Liver (tissue), 3 donors: ENCODE measurements at regions not wholly inside any gene's neighbourhood (a gene's known extent, or its start where the extent isn't known, plus 50 kb on each side); places are given as distances from the start of the nearest gene placed in this dataset.

Experiments
- EGR1 ChIP-seq, 2 donors: IDR thresholded peaks; 2 replicates each; pipeline ENCODE4 v1.6.1; 2016 to 2018; ENCODE audit warnings: antibody characterized with exemption in 2 of 2, low read depth in 2 of 2
- GABPA ChIP-seq, 2 donors: IDR thresholded peaks in 1 of 2; conservative IDR thresholded peaks in 1 of 2; 2 replicates each; pipeline ENCODE4 v1.6.1; 2016; ENCODE audit warnings: antibody characterized with exemption in 2 of 2, mild to moderate bottlenecking in 1 of 2, moderate library complexity in 1 of 2
- HNF4G ChIP-seq: IDR thresholded peaks from 2 replicates; pipeline ENCODE4 v1.6.1; 2016; ENCODE audit warnings: antibody characterized with exemption
- JUND ChIP-seq, 2 donors: IDR thresholded peaks; 2 replicates each; pipeline ENCODE4 v1.6.1; 2016; ENCODE audit warnings: antibody characterized with exemption in 2 of 2
- RAD21 ChIP-seq, 2 donors: IDR thresholded peaks; 2 replicates each; pipeline ENCODE4 v1.6.1; 2016; ENCODE audit warnings: antibody characterized with exemption in 2 of 2, mild to moderate bottlenecking in 2 of 2
- RXRA ChIP-seq, 2 donors: IDR thresholded peaks; 2 replicates each; pipeline ENCODE4 v1.6.1; 2017 to 2018; ENCODE audit warnings: antibody characterized with exemption in 2 of 2, mild to moderate bottlenecking in 1 of 2
- SP1 ChIP-seq: IDR thresholded peaks from 2 replicates; pipeline ENCODE4 v1.6.1; 2018; ENCODE audit warnings: antibody characterized with exemption, mild to moderate bottlenecking
- TAF1 ChIP-seq: conservative IDR thresholded peaks from 2 replicates; pipeline ENCODE4 v1.6.1; 2016; ENCODE audit warnings: antibody characterized with exemption, mild to moderate bottlenecking
- YY1 ChIP-seq: IDR thresholded peaks from 2 replicates; pipeline ENCODE4 v1.6.1; 2016; ENCODE audit warnings: antibody characterized with exemption, mild to moderate bottlenecking
- TF ChIP-seq, protein P1 (sequence below): fragments of 150-350 bp; IDR thresholded peaks from 2 replicates; pipeline ENCODE4 v1.5.1; 2017; ENCODE audit warnings: improper control_type of control experiment, low read depth, low read length; ENCODE audit not compliant: missing input control
- TF ChIP-seq, protein P2 (sequence below): IDR thresholded peaks from 2 replicates; pipeline ENCODE4 v1.6.1; 2016; ENCODE audit warnings: antibody characterized with exemption
- TF ChIP-seq, protein P3 (sequence below): IDR thresholded peaks from 2 replicates; pipeline ENCODE4 v1.6.1; 2016; ENCODE audit warnings: antibody characterized with exemption, mild to moderate bottlenecking
- TF ChIP-seq, protein P4 (sequence below): IDR thresholded peaks from 2 replicates; pipeline ENCODE4 v1.6.1; 2016; ENCODE audit warnings: antibody characterized with exemption
- TF ChIP-seq, protein P5 (sequence below): IDR thresholded peaks from 2 replicates; pipeline ENCODE4 v1.6.1; 2016; ENCODE audit warnings: antibody characterized with exemption
- donor health status: healthy.
- donor health status: healthy.

DNA sequence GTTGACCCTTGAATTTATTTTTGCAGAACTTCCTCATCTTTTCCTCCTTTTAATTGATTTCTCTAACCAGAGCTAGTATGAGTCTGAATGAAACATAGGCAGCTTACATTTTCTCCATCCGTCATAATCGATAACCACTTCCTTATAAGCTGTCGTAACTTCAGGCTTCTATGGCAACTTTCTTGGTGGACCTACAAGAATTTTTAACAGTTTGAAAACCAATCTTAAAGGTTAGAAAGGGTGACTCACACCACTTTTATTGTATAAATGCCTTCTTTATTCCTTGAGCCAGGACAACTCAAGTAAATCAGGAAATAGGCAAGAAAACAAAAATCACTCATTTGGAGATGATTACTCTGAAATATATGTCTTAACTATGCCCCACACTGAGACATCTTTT, 105.7 kb upstream of the KL start:
- TF ChIP-seq RAD21 (IDR thresholded peaks at IDR 0.05): no peak
- TF ChIP-seq, protein P1, sequence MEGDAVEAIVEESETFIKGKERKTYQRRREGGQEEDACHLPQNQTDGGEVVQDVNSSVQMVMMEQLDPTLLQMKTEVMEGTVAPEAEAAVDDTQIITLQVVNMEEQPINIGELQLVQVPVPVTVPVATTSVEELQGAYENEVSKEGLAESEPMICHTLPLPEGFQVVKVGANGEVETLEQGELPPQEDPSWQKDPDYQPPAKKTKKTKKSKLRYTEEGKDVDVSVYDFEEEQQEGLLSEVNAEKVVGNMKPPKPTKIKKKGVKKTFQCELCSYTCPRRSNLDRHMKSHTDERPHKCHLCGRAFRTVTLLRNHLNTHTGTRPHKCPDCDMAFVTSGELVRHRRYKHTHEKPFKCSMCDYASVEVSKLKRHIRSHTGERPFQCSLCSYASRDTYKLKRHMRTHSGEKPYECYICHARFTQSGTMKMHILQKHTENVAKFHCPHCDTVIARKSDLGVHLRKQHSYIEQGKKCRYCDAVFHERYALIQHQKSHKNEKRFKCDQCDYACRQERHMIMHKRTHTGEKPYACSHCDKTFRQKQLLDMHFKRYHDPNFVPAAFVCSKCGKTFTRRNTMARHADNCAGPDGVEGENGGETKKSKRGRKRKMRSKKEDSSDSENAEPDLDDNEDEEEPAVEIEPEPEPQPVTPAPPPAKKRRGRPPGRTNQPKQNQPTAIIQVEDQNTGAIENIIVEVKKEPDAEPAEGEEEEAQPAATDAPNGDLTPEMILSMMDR: no peak
- TF ChIP-seq, protein P2, sequence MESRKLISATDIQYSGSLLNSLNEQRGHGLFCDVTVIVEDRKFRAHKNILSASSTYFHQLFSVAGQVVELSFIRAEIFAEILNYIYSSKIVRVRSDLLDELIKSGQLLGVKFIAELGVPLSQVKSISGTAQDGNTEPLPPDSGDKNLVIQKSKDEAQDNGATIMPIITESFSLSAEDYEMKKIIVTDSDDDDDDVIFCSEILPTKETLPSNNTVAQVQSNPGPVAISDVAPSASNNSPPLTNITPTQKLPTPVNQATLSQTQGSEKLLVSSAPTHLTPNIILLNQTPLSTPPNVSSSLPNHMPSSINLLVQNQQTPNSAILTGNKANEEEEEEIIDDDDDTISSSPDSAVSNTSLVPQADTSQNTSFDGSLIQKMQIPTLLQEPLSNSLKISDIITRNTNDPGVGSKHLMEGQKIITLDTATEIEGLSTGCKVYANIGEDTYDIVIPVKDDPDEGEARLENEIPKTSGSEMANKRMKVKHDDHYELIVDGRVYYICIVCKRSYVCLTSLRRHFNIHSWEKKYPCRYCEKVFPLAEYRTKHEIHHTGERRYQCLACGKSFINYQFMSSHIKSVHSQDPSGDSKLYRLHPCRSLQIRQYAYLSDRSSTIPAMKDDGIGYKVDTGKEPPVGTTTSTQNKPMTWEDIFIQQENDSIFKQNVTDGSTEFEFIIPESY: no peak
- TF ChIP-seq, protein P3, sequence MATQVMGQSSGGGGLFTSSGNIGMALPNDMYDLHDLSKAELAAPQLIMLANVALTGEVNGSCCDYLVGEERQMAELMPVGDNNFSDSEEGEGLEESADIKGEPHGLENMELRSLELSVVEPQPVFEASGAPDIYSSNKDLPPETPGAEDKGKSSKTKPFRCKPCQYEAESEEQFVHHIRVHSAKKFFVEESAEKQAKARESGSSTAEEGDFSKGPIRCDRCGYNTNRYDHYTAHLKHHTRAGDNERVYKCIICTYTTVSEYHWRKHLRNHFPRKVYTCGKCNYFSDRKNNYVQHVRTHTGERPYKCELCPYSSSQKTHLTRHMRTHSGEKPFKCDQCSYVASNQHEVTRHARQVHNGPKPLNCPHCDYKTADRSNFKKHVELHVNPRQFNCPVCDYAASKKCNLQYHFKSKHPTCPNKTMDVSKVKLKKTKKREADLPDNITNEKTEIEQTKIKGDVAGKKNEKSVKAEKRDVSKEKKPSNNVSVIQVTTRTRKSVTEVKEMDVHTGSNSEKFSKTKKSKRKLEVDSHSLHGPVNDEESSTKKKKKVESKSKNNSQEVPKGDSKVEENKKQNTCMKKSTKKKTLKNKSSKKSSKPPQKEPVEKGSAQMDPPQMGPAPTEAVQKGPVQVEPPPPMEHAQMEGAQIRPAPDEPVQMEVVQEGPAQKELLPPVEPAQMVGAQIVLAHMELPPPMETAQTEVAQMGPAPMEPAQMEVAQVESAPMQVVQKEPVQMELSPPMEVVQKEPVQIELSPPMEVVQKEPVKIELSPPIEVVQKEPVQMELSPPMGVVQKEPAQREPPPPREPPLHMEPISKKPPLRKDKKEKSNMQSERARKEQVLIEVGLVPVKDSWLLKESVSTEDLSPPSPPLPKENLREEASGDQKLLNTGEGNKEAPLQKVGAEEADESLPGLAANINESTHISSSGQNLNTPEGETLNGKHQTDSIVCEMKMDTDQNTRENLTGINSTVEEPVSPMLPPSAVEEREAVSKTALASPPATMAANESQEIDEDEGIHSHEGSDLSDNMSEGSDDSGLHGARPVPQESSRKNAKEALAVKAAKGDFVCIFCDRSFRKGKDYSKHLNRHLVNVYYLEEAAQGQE: no peak
- TF ChIP-seq HNF4G: no peak
- TF ChIP-seq TAF1: no peak
- TF ChIP-seq, protein P4, sequence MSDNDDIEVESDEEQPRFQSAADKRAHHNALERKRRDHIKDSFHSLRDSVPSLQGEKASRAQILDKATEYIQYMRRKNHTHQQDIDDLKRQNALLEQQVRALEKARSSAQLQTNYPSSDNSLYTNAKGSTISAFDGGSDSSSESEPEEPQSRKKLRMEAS: no peak
- no peak for TF ChIP-seq JUND (IDR thresholded peaks at IDR 0.05)
- no peak for TF ChIP-seq RXRA (IDR thresholded peaks at IDR 0.05)
- no peak for TF ChIP-seq YY1
- TF ChIP-seq EGR1 (IDR thresholded peaks at IDR 0.05; ENCODE audit: low read depth in 2 of 2): no peak
- TF ChIP-seq, protein P5, sequence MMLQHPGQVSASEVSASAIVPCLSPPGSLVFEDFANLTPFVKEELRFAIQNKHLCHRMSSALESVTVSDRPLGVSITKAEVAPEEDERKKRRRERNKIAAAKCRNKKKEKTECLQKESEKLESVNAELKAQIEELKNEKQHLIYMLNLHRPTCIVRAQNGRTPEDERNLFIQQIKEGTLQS: no peak
- no peak for TF ChIP-seq GABPA (IDR thresholded peaks at IDR 0.05 in 1 of 2, conservative IDR thresholded peaks at IDR 0.05 in 1 of 2)
- TF ChIP-seq SP1: no peak
